COR-L47 (cell line): ENCODE measurements at regions not wholly inside any gene's neighbourhood (a gene's known extent, or its start where the extent isn't known, plus 50 kb on each side); places are given as distances from the start of the nearest gene placed in this dataset.
"Not testable (repeated sequence)": the region's sequence is repeated elsewhere in the genome, so short reads cannot be mapped to it uniquely, and the experiment has no call there.

ENCODE experiments used
- DNase-seq: peaks from one replicate; lab custom pipeline; 2025; lab: John Stamatoyannopoulos, UW

DNA sequence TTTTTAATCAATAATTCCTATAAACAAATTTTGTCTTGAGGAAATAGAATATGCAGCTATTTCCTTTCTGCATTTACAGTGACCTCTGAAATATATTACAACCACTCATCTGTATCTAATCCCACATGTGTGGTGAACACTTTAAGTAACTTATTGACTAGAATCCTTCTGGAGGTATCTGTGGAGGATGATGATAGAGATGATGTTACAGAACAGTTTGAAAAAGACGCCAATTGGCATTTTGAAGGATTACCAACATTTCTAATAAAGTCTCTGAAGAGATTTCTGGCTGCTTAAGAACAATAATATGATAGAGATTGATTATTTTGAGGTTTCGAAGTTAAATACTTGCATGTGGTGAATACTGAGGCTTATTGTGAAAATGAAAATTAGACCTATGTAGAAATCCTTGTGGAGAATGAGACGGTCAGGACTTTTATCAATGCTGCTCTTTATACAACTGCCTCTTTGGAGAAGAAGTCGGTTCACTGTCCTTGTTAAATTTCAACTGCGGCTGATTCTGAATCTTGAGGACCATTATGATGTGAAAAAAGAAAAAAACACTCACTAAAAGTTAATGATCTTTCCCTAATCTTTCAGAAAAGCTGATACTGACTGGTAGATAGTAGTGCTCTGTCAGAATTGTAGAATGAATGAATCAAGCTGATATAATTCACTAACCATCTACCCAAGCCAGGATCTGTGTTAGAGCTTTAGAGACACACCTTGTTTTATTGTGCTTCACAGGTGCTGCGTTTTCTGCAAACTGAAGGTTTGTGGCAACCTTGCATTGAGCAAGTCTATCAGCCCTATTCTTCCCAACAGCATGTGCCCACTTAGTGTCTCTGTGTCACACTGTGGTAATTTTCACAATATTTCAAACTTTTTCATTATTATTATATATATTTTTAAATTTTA lies 204.7 kb downstream of the SPRY1 start:
- no peak for DNase-seq

DNA sequence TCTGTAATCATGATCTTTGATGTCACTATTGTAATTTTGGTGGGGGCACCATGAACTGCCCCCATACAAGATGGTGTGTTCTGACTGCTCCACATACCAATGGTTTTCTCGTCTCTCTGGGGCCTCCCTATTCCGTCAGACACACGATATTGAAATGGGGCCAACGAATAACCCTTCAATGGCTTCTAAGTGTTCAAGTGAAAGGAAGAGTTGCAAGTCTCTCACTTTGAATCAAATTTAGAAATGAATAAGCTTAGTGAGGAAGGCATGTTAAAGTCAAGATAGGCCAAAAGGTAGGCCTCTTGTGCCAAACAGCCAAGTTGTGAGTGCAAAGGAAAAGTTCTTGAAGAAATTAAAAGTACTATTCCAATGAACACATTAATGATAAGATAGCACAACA lies 205.4 kb downstream of the SPRY1 start:
- DNase-seq, result no peak

DNA sequence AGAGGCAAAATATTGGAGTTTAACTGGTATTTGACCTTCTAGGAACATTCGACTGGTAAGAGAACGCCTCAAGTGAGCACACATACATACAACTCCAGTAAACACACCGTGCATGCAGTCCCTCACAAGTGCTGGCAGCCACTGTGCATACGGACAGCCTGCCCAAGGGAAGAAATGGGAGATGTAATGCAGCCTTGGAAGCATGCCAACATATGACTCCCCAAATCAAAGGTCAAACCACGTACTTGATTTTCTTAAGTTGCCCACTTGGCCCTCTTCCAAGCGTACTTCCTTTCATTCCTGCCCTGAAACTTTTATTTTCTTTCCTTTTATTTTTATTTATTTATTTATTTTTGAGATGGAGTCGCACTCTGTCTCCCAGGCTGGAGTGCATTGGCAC lies 206.6 kb downstream of the SPRY1 start:
- DNase-seq, result no peak

DNA sequence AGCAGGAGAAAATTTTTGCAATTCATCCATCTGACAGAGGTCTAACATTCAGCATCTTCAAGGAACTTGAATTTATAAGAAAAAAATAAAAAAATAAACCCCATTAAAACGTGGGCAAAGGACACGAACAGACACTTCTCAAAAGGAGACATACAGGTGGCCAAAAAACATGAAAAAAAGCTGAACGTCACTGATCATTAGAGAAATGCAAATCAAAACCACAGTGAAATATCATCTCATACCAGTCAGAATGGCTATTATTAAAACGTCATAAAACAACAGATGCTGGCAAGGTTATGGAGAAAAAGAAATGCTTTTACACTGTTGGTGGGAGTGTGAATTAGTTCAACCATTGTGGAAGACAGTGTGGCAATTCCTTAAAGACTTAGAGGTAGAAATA lies 209.2 kb downstream of the SPRY1 start:
- not testable (repeated sequence) for DNase-seq

DNA sequence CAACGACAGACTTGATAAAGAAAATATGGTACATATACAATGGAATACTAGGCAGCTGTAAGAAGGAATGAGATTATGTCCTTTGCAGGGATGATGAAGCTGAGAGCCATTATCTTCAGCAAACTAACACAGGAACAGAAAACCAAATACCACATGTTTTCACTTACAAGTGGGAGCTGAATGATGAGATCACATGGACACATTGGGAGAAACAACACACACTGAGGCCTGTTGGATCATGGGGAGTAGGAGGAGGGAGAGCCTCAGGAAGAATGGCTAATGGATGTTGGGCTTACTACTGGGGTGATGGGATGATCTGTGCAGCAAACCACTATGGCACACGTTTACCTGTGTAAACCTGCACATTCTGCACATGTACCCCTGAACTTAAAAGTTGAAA lies 209.7 kb downstream of the SPRY1 start:
- no peak for DNase-seq

DNA sequence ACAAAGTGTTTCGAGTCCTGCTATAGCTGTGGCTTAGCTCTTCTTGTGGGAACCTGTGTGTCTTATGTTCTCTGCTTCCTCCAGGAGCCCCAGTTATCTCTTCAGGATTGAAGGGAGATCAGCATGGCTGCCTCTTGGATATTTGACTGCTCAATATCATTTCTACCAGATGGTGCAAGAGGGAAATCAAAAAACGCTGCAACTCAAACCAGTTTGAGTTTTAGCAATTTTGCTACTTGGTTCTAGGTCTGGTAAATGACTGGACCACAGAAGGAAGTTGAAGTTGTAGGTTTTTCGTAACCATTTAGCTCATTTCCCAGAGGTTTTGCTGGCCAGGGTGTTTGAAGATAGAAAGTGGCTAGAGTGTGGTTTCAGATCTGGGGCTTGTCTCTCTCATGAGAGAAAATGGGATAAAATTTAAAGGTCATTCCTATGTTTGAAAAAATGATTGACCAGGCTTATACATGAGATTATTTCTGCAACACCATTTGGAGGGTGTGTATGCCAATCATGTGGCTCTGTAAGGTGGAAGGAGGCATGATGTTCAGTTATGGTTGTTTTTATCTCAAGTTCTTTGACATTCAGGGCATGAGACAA lies 210.4 kb downstream of the SPRY1 start:
- no peak for DNase-seq

DNA sequence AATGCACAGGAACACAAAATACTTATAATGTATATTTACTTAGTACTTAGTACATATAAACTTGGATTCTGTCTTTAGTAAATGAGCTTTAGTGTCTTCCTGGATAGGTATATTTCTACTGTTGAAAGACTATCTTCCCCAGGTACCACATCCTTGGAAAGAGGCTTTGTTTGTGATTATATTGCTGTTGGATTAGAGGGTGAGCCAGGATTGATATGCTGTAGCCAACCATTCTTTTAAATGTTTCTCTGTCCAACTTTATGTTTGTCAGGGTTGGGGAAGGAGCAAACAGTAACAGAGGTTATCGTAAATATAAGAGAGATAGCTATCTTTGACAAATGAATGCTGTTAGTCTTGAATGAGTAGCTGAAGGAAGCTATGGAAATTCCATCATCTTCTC lies 213.2 kb downstream of the SPRY1 start:
- DNase-seq, result no peak

DNA sequence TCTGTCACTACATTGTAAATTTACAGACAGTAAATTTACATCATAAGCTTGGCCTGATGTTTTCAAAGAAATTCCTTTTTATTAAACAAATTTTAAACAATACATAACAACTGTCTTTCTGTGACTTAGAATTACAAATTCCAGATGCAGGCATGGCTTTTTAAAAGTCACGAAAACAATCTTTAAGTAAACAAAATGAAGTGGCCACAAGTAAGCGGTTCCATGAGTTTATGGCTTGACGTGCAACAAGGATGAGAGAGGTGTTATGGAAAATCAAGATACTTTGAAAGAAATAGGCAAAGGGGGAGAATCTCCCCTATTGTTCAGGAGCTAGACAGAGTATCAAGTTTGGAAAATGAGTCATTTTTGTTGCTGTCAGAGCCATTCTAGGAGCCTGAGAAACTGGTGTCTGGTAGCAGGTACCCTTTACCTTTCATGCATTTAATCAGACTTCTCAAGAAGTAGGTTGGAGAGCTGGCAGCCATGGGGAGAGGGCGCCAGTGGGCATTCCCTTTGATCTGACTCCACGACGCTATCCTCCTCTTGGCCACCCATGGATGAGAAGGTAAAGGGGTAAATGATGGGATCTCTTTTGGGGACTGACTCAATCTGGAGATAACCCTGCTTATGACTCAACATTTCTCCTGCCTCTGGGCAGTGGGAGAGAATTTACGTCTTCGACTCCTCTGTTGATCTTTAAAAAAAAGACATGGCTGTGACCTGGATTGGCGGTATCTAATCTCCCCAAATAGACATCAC lies 217.2 kb downstream of the SPRY1 start:
- DNase-seq, result no peak

DNA sequence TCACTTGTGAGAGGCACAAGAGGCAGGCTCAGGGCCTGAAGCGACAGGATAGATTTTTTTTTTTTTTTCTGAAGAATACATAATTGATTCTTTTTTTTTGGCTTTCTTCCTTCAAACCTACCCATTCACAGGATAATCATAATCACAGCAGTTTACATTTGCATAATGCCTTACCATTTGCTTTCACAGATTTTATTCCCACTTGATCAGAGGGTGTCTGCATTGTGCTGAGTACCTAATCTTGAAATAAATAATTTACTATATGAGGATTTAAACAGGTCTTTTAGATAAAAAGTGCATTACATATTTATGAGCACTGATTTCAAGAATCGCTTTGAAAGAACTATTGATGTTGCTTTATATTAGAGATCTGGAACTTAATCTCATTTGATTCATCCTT lies 219.3 kb downstream of the SPRY1 start:
- no peak for DNase-seq

DNA sequence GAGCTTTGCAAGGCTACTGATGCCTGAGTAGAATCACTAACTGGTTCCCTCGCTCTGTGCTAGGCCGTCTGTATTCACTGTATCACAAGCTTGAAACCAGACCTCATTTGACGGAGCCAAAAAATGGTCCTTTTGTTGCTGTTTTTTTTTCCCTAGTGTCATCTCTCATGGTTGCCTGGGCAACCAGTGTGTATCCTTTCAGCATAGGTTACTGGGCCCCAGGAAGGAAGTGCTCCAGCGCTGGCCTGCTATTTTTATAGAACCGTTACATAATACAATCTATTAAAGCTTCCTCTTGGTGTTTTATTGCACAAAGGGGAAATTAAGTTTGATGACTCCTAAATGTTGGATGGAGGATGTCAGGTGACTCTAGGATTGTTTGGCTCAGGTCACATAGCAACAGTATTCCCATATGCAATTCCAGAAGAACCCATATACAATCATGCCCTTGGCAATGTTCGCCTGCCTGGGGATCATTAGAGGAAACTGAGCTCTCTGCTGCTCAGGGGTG lies 220.4 kb downstream of the SPRY1 start:
- peak; percentile 76 for DNase-seq

DNA sequence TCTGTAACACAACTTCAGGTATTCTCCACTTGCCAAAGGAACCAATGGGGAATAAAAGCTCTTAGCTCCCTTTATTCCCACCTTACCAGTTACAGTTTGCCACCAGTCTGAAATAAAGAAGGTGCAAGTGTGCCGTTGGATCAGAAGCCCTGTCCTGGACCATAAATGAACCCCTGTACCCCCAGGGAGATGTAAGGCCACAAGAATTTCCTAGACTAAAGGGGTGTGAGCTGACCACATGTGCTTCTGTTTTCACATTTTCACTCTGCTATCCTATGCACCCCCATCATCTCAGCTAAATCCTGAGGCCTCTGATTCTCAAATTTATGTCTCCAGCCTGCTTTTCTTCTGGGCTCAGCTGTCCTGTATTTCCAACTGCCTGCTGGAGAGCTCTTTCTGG lies 221.2 kb downstream of the SPRY1 start:
- DNase-seq, result no peak

DNA sequence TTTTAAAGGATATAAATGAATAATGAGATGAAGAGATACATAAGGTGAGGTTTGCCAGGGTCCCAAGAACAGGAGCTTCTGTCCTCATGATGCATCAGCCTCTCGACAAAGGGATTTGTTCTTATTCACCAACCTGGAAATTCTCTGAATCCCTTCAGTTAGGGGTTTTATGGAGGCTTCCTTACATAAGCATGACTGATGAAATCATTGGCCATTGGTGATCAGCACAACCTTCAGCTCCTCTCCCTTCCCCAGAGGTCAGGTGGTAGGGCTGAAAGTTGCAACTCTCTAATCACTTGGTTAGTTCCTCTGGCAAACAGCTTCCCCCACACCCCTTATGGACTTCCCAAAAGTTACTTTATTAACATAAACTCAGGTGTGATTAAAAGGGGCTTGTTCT lies 222.0 kb downstream of the SPRY1 start:
- DNase-seq, result no peak

DNA sequence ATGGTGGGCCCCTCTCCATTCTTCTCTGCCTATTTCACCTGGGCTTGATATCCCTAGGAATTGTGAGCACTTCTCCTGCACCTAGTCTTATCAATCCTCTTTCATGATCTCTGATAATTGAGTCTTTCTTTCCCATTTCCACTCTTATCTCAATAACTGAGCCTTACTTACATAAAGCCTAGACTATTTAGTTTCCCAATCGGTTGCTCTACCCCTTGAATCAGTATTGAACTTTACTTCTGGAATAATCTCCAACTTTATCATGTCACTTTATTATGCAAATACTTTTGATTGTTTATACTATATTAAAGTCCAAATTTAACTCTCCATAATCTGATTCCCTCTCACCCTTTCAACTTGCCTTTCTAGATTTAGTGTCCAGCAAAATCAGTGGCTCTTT lies 222.7 kb downstream of the SPRY1 start:
- no peak for DNase-seq

DNA sequence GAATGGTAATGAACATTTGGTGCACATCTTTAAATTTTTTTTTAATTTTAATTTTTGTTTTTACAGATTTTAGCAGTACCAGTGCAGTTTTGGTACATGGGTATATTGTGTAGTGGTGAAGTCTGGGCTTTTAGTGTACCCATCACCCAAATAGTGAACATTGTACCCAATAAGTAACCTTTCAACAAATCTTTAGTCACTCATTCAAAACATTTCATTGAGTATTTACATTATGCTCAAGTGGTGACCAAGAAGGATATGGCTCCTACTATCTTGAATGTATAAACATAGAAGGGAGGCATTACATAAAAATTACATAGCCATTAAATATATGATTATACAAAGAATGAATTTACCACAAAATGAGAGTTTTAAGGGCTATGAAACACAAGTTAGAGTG lies 223.3 kb downstream of the SPRY1 start:
- no peak for DNase-seq

DNA sequence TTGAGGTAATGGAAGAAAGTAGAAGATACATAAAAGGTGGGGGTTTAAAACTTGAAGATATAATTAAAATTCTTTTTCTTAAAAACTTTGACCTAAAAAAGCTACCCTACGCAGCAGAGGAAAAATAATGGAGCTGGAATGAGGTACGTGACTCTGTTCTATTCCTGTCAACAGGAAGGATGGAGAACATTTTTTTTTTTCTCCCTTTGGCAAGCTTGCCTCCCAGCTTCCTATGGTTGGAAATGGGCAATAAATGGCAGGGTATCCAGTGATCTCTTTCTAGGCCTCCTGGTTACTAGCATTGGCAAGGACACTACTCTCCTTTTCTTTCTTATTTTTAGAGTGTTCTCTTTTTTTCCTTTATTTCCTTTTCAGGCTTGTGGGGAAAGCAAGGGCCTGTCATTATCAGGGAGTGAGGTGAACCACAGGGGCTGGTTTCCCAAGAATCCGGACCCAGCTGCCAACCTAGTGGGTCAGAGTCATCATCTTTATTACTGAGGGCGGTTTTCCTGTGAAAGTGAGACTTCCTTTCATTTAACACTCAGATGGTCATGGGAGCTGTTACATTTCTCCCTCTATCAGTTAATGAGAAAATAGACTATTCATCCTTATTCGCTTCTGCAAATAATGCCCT lies 224.6 kb downstream of the SPRY1 start:
- no peak for DNase-seq

DNA sequence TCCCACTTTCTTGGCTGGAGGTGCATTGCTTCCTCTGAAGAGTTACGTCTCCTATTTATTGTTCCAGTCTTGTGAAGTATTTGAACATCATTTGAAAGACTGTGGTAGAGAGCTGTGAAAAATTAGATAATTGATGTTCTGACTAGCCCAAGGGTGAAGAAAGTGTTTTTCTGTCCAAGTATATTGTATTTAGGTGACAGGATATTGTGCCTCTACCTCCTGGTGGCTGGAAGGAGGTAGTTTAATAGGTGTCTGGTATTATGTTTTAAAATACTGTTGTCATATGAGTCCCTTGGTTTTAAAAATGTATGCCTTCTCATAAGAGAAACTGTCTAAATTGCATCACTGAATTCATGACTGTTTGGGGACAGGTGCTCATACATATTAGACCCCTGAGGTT lies 226.0 kb downstream of the SPRY1 start:
- no peak for DNase-seq

DNA sequence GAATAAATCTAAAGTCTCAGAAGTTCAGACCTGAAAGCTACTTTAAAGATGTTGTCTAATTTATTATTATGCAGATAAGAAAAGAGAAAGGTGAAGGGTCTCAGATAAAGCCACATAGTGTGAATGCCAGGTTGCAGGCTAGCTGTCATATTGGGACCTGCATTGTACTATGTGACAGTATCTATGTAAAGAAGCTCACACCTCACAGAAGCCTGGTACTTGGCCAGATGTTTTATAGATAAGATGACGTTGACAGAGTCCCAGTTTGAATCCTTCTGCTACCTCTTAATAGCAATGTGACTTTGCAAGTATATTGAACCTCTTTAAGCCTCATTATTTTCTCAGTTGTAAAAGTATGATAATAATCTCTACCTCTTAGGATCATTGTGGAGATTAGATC lies 227.0 kb downstream of the SPRY1 start:
- DNase-seq, result no peak

DNA sequence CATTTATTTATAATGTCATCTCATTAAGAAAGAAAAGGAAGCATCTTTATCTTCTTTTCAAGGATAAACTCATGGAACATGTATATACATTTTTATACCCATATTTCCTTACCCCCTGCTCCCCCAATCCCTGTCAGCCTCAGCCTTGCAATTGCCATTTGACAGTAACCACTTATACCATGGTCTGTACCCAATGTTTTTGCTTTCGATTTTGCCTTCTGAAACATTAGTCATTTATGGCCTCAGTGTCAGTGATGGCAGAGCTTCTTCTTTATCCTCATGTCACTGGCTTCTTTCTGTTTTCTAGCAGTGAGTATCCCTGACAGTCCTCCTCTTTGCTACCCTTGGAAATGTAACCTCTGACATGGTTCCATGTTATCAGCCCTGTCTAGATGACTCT lies 228.4 kb downstream of the SPRY1 start:
- DNase-seq, result no peak

DNA sequence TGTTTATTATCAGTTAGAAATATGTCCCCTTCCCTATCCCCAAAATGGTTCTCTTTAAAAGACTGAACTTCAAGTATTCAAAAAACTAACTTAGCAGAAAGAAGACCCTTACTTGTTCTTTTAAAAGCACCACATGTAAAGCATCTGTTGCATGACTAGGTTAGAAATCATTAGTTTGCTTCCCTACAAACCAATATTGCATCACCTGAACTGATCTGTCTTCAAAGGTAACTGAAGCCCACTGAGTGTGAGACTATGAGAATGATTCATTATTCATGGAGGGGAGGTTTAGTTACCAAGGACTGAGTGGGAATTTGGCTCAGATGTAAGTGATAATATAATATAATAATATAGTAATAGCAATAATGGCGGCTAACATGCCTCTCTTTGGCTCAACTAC lies 231.7 kb downstream of the SPRY1 start:
- no peak for DNase-seq

DNA sequence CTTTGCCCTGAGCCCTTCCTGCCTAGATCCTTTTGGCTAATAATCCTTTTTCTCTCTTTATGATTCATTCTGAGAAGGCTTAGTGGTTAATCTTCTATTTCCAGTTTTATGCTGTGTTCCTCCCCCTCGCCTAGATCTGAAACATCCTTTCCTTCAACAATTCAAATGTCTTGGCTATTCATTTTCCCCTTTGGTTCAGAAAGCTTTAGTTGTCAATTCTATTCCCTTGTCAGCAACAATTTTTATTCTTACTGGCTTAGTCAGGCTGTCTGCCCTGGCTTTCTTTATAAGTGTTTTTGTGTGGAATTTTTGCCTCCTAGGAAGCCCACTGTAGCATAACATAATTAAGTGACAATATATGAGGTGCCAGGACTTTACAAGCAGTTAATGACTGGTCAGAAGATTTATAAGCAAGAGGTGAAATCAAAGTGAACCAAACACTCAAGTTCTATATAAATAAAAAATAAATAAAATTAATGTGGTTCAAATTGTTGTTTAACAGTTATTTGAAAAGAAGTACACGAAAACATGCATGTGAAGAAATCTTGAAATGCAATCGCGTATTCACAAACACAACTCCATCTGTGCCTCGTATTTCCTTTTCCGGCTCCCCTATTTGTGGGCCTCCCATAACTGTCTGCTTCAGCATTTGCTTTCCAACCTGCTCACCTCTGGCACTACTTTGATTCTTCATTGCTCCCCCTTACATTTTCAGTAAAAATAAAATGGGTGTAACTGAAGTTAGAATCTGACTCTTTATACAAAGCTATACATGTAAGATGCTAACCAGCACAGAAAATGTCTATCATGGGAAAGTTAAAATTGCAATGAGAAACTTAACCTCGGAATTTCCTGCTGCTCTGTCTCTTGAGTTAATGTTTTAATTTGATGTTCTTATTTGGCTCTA lies 235.4 kb downstream of the SPRY1 start:
- no peak for DNase-seq

DNA sequence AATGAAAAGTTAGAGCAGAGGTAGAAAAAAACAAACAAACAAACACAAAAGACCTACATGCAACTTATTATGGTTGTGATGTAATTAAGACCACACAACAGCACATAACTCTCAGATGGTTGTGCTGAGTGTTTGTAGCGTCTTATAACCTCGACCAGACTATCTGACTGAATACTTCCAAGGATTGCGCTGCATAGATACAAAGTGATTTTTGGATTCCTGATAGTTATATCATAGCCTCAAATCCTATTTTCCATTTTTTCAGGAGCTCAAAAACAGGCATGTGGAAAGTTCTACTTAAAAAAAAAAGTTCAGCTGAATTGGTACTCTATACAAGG lies 236.1 kb downstream of the SPRY1 start:
- no peak for DNase-seq
